HepG2 (cell line): ENCODE measurements at regions not wholly inside any gene's neighbourhood (a gene's known extent, or its start where the extent isn't known, plus 50 kb on each side); places are given as distances from the start of the nearest gene placed in this dataset.

Source experiments
- ATAC-seq: fragments of 200-7000 bp; cut with Tn5 transposase; 3 replicates; pipeline ENCODE4 v1.9.1; 2020; ENCODE audit warnings: mild to moderate bottlenecking, moderate library complexity
- BruUV-seq: library from RNA; stranded (reverse); fragments of 400-500 nt; replicated peaks from 2 replicates; lab custom pipeline; 2021; lab: Mats Ljungman, UMichigan
- CTCF ChIA-PET: fragments of 300-600 bp; formaldehyde crosslinking; extraction: SDS; loops from one replicate; lab custom pipeline; 2021; ENCODE audit warnings: low total read pairs, inconsistent platforms, low intra/inter-chr PET ratio; lab: Yijun Ruan, JAX
- POLR2A ChIA-PET: fragments of 350-600 bp; sonication (Branson Sonifier 250); formaldehyde crosslinking; loops from one replicate; lab custom pipeline; 2020; ENCODE audit warnings: antibody characterized with exemption, inconsistent platforms; lab: Yijun Ruan, JAX
- DNase-seq: peaks from one replicate; pipeline ENCODE4 v3.0.0-alpha.2; 2015; ENCODE audit warnings: low spot score
- FAIRE-seq: peaks from 3 replicates; lab custom pipeline; 2011; peaks lifted over from hg19 to GRCh38; lab: Jason Lieb, UNC
- H2AFZ ChIP-seq: one replicate; pipeline ENCODE4 v1.6.1; 2011; ENCODE audit warnings: low read length, inconsistent platforms
- H3K27ac ChIP-seq: fragments of 300-600 bp; 3 replicates; pipeline ENCODE4 v1.8.0; 2011; ENCODE audit warnings: mixed run types, mild to moderate bottlenecking, mixed read lengths, low read length, inconsistent platforms; ENCODE audit not compliant: insufficient read depth; ENCODE audit errors: extremely low read length
- H3K27me3 ChIP-seq, 2 experiments: fragments of 200-600 bp in 1 of 2; 2 replicates in 1 of 2; 3 replicates in 1 of 2; pipeline versions ENCODE4 v1.6.0 to v1.8.0; 2011; ENCODE audit warnings: low read length in 2 of 2, mild to moderate bottlenecking in 2 of 2, moderate library complexity in 2 of 2, inconsistent platforms in 1 of 2; ENCODE audit not compliant: insufficient read depth in 2 of 2, control insufficient read depth in 1 of 2
- H3K36me3 ChIP-seq, 2 experiments: fragments of 200-600 bp in 1 of 2; replicated peaks in 1 of 2; 2 replicates in 1 of 2; 3 replicates in 1 of 2; pipeline versions ENCODE4 v1.5.1 to v1.8.0; 2011; ENCODE audit warnings: low read length in 2 of 2, inconsistent platforms in 1 of 2; ENCODE audit not compliant: insufficient read depth in 2 of 2, control insufficient read depth in 1 of 2
- H3K4me1 ChIP-seq: 2 replicates; pipeline ENCODE4 v1.5.1; 2012; ENCODE audit warnings: low read length, inconsistent platforms; ENCODE audit not compliant: insufficient read depth
- H3K4me2 ChIP-seq: 2 replicates; pipeline ENCODE4 v1.6.0; 2011; ENCODE audit warnings: low read depth, low read length, inconsistent platforms
- H3K4me3 ChIP-seq, 3 experiments: fragments of 200-600 bp in 1 of 3; sonication (generic), shearing (Covaris generic) in 1 of 3; replicated peaks in 1 of 3; 2 replicates each; pipeline ENCODE4 v1.5.1; 2011 to 2016; ENCODE audit warnings: low read length in 3 of 3, inconsistent platforms in 2 of 3, low read depth in 2 of 3, mild to moderate bottlenecking in 2 of 3, control low read depth in 1 of 3, mixed read lengths in 1 of 3; ENCODE audit not compliant: insufficient read depth in 1 of 3
- H3K79me2 ChIP-seq: one replicate; pipeline ENCODE4 v1.6.1; 2011; ENCODE audit warnings: low read length, inconsistent platforms; ENCODE audit not compliant: insufficient read depth
- H3K9ac ChIP-seq: 2 replicates; pipeline ENCODE4 v1.6.0; 2011; ENCODE audit warnings: mild to moderate bottlenecking, low read depth, low read length, inconsistent platforms; ENCODE audit not compliant: insufficient read depth
- H3K9me3 ChIP-seq: 2 replicates; pipeline ENCODE4 v1.5.1; 2012; ENCODE audit warnings: mild to moderate bottlenecking, low read length
- H4K20me1 ChIP-seq: 2 replicates; pipeline ENCODE4 v1.6.0; 2011; ENCODE audit warnings: inconsistent platforms, mild to moderate bottlenecking, low read length, moderate library complexity; ENCODE audit not compliant: insufficient read depth
- ZNF136 ChIP-seq: sonication (generic); formaldehyde crosslinking; IDR thresholded peaks from 2 replicates; pipeline ENCODE4 v1.8.1; 2022; ENCODE audit warnings: low read depth, mild to moderate bottlenecking, moderate library complexity, missing genetic modification reagents
- ZNF773 ChIP-seq: sonication (generic); formaldehyde crosslinking; IDR thresholded peaks from 2 replicates; pipeline ENCODE4 v1.4.0; 2020; ENCODE audit warnings: missing genetic modification reagents, borderline replicate concordance
- ZSCAN30 ChIP-seq: sonication (generic); formaldehyde crosslinking; IDR thresholded peaks from 2 replicates; pipeline ENCODE4 v1.5.0; 2020; ENCODE audit warnings: mild to moderate bottlenecking, missing genetic modification reagents
- WGBS: methylation state at CpG from one replicate; pipeline ENCODE4 v1.1.6; 2017; ENCODE audit warnings: low lambda C conversion rate; 5-methylcytosine and 5-hydroxymethylcytosine counted together
- in situ Hi-C: cut with HindIII; loops from 2 replicates; pipeline ENCODE4 v1.10.0; 2017; ENCODE audit warnings: low pct_unique_long_range_greater_than_20kb; ENCODE audit not compliant: extremely low pct_ligation_motif_present
- intact Hi-C: fragments of 100-400 bp; cut with micrococcal nuclease; formaldehyde crosslinking; loops from one replicate; pipeline ENCODE4 v1.10.0; 2022; ENCODE audit not compliant: unreplicated experiment
- TF ChIP-seq, protein P1 (sequence below): fragments of 450-650 bp; IDR thresholded peaks from 2 replicates; pipeline ENCODE4 v1.6.1; 2016

DNA sequence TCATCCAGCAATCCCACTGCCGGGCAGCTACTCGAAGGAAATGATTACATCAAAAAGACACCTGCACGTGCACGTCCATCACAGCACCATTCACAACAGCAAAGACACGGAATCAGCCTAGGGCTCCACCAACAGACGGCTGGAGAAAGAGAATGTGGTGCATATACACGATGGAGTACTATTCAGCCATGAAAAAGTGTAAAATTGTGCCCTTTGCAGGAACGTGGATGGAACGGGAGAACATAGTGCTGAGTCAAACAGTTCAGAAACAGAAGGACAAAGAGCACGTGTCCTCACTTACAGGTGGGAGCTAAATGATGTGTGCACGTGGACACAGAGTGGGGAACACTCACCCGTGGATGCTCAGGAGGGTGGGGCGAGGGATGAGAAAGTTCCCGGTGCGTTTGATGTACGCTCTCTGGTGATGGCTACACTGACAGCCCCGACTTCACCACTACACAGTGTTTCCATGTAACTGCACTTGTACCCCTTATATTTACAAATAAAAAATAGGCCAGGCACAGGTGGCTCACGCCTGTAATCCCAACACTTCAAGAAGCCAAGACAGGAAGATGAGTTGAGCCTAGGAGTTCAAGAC is 92.0 kb downstream of the PDGFA start:
- ChIA-PET CTCF (no interaction called here), POLR2A (no interaction called here)
- no TSS peak for BruUV-seq
- no peak for DNase-seq
- Histone ChIP-seq H4K20me1 (no peaks in the 10 kb centered on the region), H3K9ac (no peak overlapping the region), H3K4me1 (peaks cover 19% of the 10 kb centered on the region), H3K4me2 (no peak overlapping the region), H3K9me3 (no peaks in the 10 kb centered on the region), H3K4me3 (no peak overlapping the region), H3K36me3 (no peaks in the 10 kb centered on the region), H2AFZ (no peak overlapping the region), H3K27ac (no peak overlapping the region), H3K79me2 (no peaks in the 10 kb centered on the region), H3K27me3 (peaks cover 19 to 42% of the 10 kb centered on the region in 2 experiments; a peak in 3 of 5 replicates)
- no peak for FAIRE-seq
- WGBS = 50% methylated on average over 18 of the region's 18 CpGs
- TF ChIP-seq, protein P1, sequence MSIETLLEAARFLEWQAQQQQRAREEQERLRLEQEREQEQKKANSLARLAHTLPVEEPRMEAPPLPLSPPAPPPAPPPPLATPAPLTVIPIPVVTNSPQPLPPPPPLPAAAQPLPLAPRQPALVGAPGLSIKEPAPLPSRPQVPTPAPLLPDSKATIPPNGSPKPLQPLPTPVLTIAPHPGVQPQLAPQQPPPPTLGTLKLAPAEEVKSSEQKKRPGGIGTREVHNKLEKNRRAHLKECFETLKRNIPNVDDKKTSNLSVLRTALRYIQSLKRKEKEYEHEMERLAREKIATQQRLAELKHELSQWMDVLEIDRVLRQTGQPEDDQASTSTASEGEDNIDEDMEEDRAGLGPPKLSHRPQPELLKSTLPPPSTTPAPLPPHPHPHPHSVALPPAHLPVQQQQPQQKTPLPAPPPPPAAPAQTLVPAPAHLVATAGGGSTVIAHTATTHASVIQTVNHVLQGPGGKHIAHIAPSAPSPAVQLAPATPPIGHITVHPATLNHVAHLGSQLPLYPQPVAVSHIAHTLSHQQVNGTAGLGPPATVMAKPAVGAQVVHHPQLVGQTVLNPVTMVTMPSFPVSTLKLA = peak; percentile 62
- no peak for TF ChIP-seq ZNF773 (CRISPR knock-in tag)
- intact Hi-C loops = loop anchor here (10.0 kb wide), 1 partner anchor 53 kb away; no protein-coding TSS in a partner anchor
- ATAC-seq = no peak
- in situ Hi-C loops = no loop called here

DNA sequence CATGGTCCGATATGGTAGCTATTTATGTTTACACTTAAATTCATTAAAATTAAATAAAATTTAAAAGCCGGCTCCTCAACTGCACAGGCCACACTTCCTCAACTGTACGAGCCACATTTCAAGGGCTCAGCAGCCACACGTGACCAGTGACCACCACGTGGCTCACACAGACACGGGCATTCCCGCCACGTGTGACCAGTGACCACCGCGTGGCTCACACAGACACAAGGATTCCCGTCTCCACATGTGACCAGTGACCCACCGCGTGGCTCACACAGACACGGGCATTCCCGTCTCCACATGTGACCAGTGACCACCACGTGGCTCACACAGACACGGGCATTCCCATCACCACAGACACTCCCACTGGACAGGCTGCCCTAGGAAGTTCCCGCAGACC is 91.3 kb downstream of the PDGFA start:
- Histone ChIP-seq H2AFZ (no peak overlapping the region), H3K9ac (no peak overlapping the region), H3K9me3 (no peaks in the 10 kb centered on the region), H3K4me1 (peaks cover 19% of the 10 kb centered on the region), H3K36me3 (no peaks in the 10 kb centered on the region), H3K79me2 (no peaks in the 10 kb centered on the region), H3K27me3 (peaks cover 14 to 42% of the 10 kb centered on the region in 2 experiments; a peak in 3 of 5 replicates), H3K4me2 (no peak overlapping the region), H3K27ac (no peak overlapping the region), H3K4me3 (no peak overlapping the region), H4K20me1 (no peaks in the 10 kb centered on the region)
- no TSS peak for BruUV-seq
- intact Hi-C loops = loop anchor here (10.0 kb wide), 1 partner anchor 54 kb away; no protein-coding TSS in a partner anchor
- in situ Hi-C loops = no loop called here
- POLR2A ChIA-PET = no interaction called here
- no peak for TF ChIP-seq ZNF136 (CRISPR knock-in tag)
- TF ChIP-seq ZSCAN30 (CRISPR knock-in tag) = no peak
- TF ChIP-seq, protein P1 = peak; percentile 73
- 88% methylated on average over 18 of the region's 18 CpGs for WGBS
- FAIRE-seq (no peak), ATAC-seq (no peak), DNase-seq (no peak)
- CTCF ChIA-PET = no interaction called here
